ENCODE measurements at regions not wholly inside any gene's neighbourhood (a gene's known extent, or its start where the extent isn't known, plus 50 kb on each side); places are given as distances from the start of the nearest gene placed in this dataset.

DNA sequence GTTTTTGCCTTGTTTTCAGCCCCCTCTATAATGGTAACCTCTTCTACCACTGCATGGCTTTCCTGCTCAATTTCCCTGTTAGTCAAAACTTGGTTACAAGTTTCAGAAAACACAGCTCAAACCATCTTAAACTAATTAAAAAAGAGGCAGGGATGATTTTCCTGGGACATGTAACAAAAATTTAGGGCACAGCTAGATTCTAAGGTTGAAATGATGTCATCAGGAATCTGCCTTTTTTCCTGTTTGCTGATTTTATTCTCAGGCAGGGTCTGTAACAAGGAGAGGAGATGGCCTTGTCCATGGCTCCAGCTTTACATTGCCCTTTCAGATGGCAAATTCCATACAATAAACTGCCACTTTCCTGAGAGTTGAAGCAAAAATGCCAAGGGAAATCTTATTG, 157.9 kb upstream of the CREB1 start:
- ChIA-PET POLR2A (no interaction called here), CTCF (no interaction called here)
- ATAC-seq: no peak
- Histone ChIP-seq H3K9me3 (ENCODE audit: control insufficient read depth, insufficient read depth, low read depth, low read length) (no peaks in the 10 kb centered on the region), H3K36me3 (ENCODE audit: control insufficient read depth, insufficient read depth, low read length) (no peaks in the 10 kb centered on the region), H3K4me3 (ENCODE audit: low read depth in 2 of 2, low read length in 2 of 2) (no peak overlapping the region), H3K27ac (ENCODE audit: low read length) (no peak overlapping the region), H3K4me1 (ENCODE audit: control insufficient read depth, insufficient read depth, low read length) (no peaks in the 10 kb centered on the region), H3K27me3 (ENCODE audit: control insufficient read depth, insufficient read depth, low read length) (no peaks in the 10 kb centered on the region)
- BruUV-seq (replicated peaks): no TSS peak
- in situ Hi-C loops (cut with HindIII; ENCODE audit: low pct_unique_long_range_greater_than_20kb, low sequenced_read_pairs): no loop called here
- TF ChIP-seq TCF7L2 (IDR thresholded peaks at IDR 0.05; ENCODE audit: low read depth, low read length) (no peak), POLR2AphosphoS5 (IDR thresholded peaks at IDR 0.05; ENCODE audit: low read depth, low read length) (no peak), SIN3A (IDR thresholded peaks at IDR 0.05; ENCODE audit: borderline replicate concordance, insufficient read depth, low read depth, low read length) (no peak)
- TF ChIP-seq, protein P1, sequence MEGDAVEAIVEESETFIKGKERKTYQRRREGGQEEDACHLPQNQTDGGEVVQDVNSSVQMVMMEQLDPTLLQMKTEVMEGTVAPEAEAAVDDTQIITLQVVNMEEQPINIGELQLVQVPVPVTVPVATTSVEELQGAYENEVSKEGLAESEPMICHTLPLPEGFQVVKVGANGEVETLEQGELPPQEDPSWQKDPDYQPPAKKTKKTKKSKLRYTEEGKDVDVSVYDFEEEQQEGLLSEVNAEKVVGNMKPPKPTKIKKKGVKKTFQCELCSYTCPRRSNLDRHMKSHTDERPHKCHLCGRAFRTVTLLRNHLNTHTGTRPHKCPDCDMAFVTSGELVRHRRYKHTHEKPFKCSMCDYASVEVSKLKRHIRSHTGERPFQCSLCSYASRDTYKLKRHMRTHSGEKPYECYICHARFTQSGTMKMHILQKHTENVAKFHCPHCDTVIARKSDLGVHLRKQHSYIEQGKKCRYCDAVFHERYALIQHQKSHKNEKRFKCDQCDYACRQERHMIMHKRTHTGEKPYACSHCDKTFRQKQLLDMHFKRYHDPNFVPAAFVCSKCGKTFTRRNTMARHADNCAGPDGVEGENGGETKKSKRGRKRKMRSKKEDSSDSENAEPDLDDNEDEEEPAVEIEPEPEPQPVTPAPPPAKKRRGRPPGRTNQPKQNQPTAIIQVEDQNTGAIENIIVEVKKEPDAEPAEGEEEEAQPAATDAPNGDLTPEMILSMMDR (IDR thresholded peaks at IDR 0.05): no peak
- TF ChIP-seq, protein P2, sequence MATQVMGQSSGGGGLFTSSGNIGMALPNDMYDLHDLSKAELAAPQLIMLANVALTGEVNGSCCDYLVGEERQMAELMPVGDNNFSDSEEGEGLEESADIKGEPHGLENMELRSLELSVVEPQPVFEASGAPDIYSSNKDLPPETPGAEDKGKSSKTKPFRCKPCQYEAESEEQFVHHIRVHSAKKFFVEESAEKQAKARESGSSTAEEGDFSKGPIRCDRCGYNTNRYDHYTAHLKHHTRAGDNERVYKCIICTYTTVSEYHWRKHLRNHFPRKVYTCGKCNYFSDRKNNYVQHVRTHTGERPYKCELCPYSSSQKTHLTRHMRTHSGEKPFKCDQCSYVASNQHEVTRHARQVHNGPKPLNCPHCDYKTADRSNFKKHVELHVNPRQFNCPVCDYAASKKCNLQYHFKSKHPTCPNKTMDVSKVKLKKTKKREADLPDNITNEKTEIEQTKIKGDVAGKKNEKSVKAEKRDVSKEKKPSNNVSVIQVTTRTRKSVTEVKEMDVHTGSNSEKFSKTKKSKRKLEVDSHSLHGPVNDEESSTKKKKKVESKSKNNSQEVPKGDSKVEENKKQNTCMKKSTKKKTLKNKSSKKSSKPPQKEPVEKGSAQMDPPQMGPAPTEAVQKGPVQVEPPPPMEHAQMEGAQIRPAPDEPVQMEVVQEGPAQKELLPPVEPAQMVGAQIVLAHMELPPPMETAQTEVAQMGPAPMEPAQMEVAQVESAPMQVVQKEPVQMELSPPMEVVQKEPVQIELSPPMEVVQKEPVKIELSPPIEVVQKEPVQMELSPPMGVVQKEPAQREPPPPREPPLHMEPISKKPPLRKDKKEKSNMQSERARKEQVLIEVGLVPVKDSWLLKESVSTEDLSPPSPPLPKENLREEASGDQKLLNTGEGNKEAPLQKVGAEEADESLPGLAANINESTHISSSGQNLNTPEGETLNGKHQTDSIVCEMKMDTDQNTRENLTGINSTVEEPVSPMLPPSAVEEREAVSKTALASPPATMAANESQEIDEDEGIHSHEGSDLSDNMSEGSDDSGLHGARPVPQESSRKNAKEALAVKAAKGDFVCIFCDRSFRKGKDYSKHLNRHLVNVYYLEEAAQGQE (IDR thresholded peaks at IDR 0.05; ENCODE audit: insufficient read depth in 1 of 2, low read depth in 2 of 2, low read length in 1 of 2): no peak
- intact Hi-C loops (cut with micrococcal nuclease; ENCODE audit: unreplicated experiment): no loop called here
- no peak for DNase-seq (ENCODE audit: low read depth, low spot score)

DNA sequence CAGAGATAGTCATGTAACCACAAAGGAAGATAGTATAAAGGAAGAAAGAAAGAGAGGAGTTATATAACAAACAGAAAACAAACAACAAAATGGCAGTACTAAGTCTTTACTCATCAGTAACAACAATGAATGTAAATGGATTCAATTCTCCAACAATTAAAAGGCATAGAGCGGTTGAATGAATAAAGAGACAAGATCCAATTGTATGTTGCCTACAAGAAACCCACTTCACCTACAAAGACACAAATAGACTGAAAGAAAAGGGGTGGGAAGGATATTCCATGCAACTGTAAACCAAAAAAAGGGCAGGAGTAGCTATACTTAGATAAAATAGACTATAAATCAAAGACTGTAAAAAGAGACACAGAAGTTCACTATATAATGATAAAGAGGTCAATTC, 157.3 kb upstream of the CREB1 start:
- no TSS peak for BruUV-seq (replicated peaks)
- intact Hi-C loops (cut with micrococcal nuclease; ENCODE audit: unreplicated experiment) (no loop called here), in situ Hi-C loops (cut with HindIII; ENCODE audit: low pct_unique_long_range_greater_than_20kb, low sequenced_read_pairs) (no loop called here)
- Histone ChIP-seq H3K27ac (ENCODE audit: low read length) (no peak overlapping the region), H3K4me3 (ENCODE audit: low read depth in 2 of 2, low read length in 2 of 2) (no peak overlapping the region), H3K27me3 (ENCODE audit: control insufficient read depth, insufficient read depth, low read length) (no peaks in the 10 kb centered on the region), H3K4me1 (ENCODE audit: control insufficient read depth, insufficient read depth, low read length) (no peaks in the 10 kb centered on the region), H3K9me3 (ENCODE audit: control insufficient read depth, insufficient read depth, low read depth, low read length) (no peaks in the 10 kb centered on the region), H3K36me3 (ENCODE audit: control insufficient read depth, insufficient read depth, low read length) (no peaks in the 10 kb centered on the region)
- no peak for TF ChIP-seq TCF7L2 (IDR thresholded peaks at IDR 0.05; ENCODE audit: low read depth, low read length)
- TF ChIP-seq, protein P2 (IDR thresholded peaks at IDR 0.05; ENCODE audit: insufficient read depth in 1 of 2, low read depth in 2 of 2, low read length in 1 of 2): no peak
- TF ChIP-seq, protein P1 (IDR thresholded peaks at IDR 0.05): no peak
- TF ChIP-seq POLR2AphosphoS5 (IDR thresholded peaks at IDR 0.05; ENCODE audit: low read depth, low read length): no peak
- no peak for TF ChIP-seq SIN3A (IDR thresholded peaks at IDR 0.05; ENCODE audit: borderline replicate concordance, insufficient read depth, low read depth, low read length)
- CTCF ChIA-PET: no interaction called here
- DNase-seq (ENCODE audit: low read depth, low spot score): no peak
- POLR2A ChIA-PET: no interaction called here
- ATAC-seq: no peak

All from Panc1 (cell line).